HFFc6 (cell line): ENCODE measurements at regions not wholly inside any gene's neighbourhood (a gene's known extent, or its start where the extent isn't known, plus 50 kb on each side); places are given as distances from the start of the nearest gene placed in this dataset.
"Not testable (repeated sequence)": the region's sequence is repeated elsewhere in the genome, so short reads cannot be mapped to it uniquely, and the experiment has no call there.

Source experiments
- DNase-seq: peaks from one replicate; pipeline ENCODE4 v3.0.0-alpha.2; 2018
- H3K27ac Mint-ChIP-seq: 2 replicates; pipeline ENCODE4 v1.8.0; 2020; ENCODE audit warnings: mild to moderate bottlenecking, mixed read lengths
- H3K27me3 Mint-ChIP-seq: 2 replicates; pipeline ENCODE4 v1.8.0; 2021; ENCODE audit warnings: mild to moderate bottlenecking, moderate library complexity, mixed read lengths; ENCODE audit not compliant: insufficient read depth
- H3K36me3 Mint-ChIP-seq: 2 replicates; pipeline ENCODE4 v1.8.0; 2021; ENCODE audit warnings: low read depth, mixed read lengths
- H3K4me1 Mint-ChIP-seq: 2 replicates; pipeline ENCODE4 v1.8.0; 2020; ENCODE audit warnings: low read depth, mixed read lengths
- H3K4me3 Mint-ChIP-seq: 2 replicates; pipeline ENCODE4 v1.8.0; 2020; ENCODE audit warnings: mild to moderate bottlenecking, moderate library complexity, mixed read lengths
- H3K9me3 Mint-ChIP-seq: 2 replicates; pipeline ENCODE4 v1.8.0; 2020; ENCODE audit warnings: mild to moderate bottlenecking, mixed read lengths
- CTCF ChIP-seq: fragments of 200-600 bp; sonication (generic); IDR thresholded peaks from 2 replicates; pipeline ENCODE4 v1.5.0; 2021; ENCODE audit warnings: antibody characterized with exemption, mild to moderate bottlenecking

GRCh38 chr19:28553005-28553404, 659.9 kb downstream of the UQCRFS1 start:
- no peak for DNase-seq
- Mint-ChIP-seq H3K27ac (no peak overlapping the region), H3K4me1 (no peaks in the 10 kb centered on the region), H3K27me3 (no peaks in the 10 kb centered on the region; the same call in 1 of the 2 replicates), H3K4me3 (no peak overlapping the region), H3K36me3 (0 out of 2 replicates have a peak, but pooled peaks cover 3% of the 10 kb centered on the region), H3K9me3 (peaks cover 56% of the 10 kb centered on the region)
- TF ChIP-seq CTCF: no peak

GRCh38 chr19:28549680-28550277, 663.2 kb downstream of the UQCRFS1 start:
- Mint-ChIP-seq H3K9me3 (peaks cover 61% of the 10 kb centered on the region), H3K27me3 (no peaks in the 10 kb centered on the region; the same call in none of the 2 replicates), H3K27ac (no peak overlapping the region), H3K4me1 (no peaks in the 10 kb centered on the region), H3K4me3 (no peak overlapping the region), H3K36me3 (peaks cover 10% of the 10 kb centered on the region)
- no peak for TF ChIP-seq CTCF
- DNase-seq: no peak

GRCh38 chr19:28546148-28546685, 666.7 kb downstream of the UQCRFS1 start:
- DNase-seq: no peak
- peaks cover 53% of the 10 kb centered on the region for H3K9me3 Mint-ChIP-seq
- H3K4me3 Mint-ChIP-seq: no peak overlapping the region
- TF ChIP-seq CTCF: no peak
- H3K27me3 Mint-ChIP-seq: no peaks in the 10 kb centered on the region; the same call in none of the 2 replicates
- H3K36me3 Mint-ChIP-seq: peaks cover 6% of the 10 kb centered on the region
- H3K27ac Mint-ChIP-seq: no peak overlapping the region
- H3K4me1 Mint-ChIP-seq: no peaks in the 10 kb centered on the region

GRCh38 chr19:28545397-28545796, 667.6 kb downstream of the UQCRFS1 start:
- H3K27me3 Mint-ChIP-seq, H3K27ac Mint-ChIP-seq, H3K4me3 Mint-ChIP-seq, H3K36me3 Mint-ChIP-seq, DNase-seq, H3K4me1 Mint-ChIP-seq: not testable (repeated sequence)
- peaks cover 47% of the 10 kb centered on the region for H3K9me3 Mint-ChIP-seq

GRCh38 chr19:28544451-28545261, 668.3 kb downstream of the UQCRFS1 start:
- H3K9me3 Mint-ChIP-seq: peaks cover 43% of the 10 kb centered on the region
- no peak for DNase-seq
- no peak overlapping the region for H3K4me3 Mint-ChIP-seq
- peaks cover 6% of the 10 kb centered on the region for H3K36me3 Mint-ChIP-seq
- no peak for TF ChIP-seq CTCF
- H3K4me1 Mint-ChIP-seq: no peaks in the 10 kb centered on the region
- H3K27me3 Mint-ChIP-seq: no peaks in the 10 kb centered on the region; the same call in none of the 2 replicates
- no peak overlapping the region for H3K27ac Mint-ChIP-seq

GRCh38 chr19:28543244-28543776, 669.6 kb downstream of the UQCRFS1 start:
- H3K36me3 Mint-ChIP-seq: peaks cover 6% of the 10 kb centered on the region
- no peak overlapping the region for H3K4me3 Mint-ChIP-seq
- H3K9me3 Mint-ChIP-seq: peaks cover 38% of the 10 kb centered on the region
- no peak overlapping the region for H3K27ac Mint-ChIP-seq
- no peaks in the 10 kb centered on the region for H3K4me1 Mint-ChIP-seq
- no peak for TF ChIP-seq CTCF
- no peak for DNase-seq
- no peaks in the 10 kb centered on the region; the same call in none of the 2 replicates for H3K27me3 Mint-ChIP-seq
